ENCODE measurements at regions not wholly inside any gene's neighbourhood (a gene's known extent, or its start where the extent isn't known, plus 50 kb on each side); places are given as distances from the start of the nearest gene placed in this dataset.

GRCh38 chr5:174354571-174354970, 309.1 kb downstream of the NSG2 start:
- CTCF ChIA-PET: no interaction called here
- 91% methylated on average over 2 of the region's 5 CpGs for WGBS (ENCODE audit: insufficient coverage)
- Histone ChIP-seq H3K9me3 (no peaks in the 10 kb centered on the region), H3K27me3 (replicated peaks in 1 of 2; ENCODE audit: control insufficient read depth in 2 of 2, extremely low read depth in 1 of 2, insufficient read depth in 2 of 2, low read length in 1 of 2) (peaks cover 0 to 4% of the 10 kb centered on the region in 2 experiments), H3K27ac (ENCODE audit: low read length) (no peak overlapping the region), H3K36me3 (ENCODE audit: control insufficient read depth in 2 of 2, extremely low read depth in 1 of 2, insufficient read depth in 1 of 2, low read length in 1 of 2) (no peaks in the 10 kb centered on the region), H3K4me3 (ENCODE audit: control insufficient read depth in 1 of 2, extremely low read depth in 1 of 2, low read length in 1 of 2) (no peak overlapping the region), H3K4me1 (ENCODE audit: control insufficient read depth in 1 of 2, extremely low read depth in 1 of 2, insufficient read depth in 2 of 2, low read length in 2 of 2) (no peaks in the 10 kb centered on the region)
- H3K27ac Mint-ChIP-seq: no peak overlapping the region
- no peak for ATAC-seq (replicated peaks in 1 of 4)
- peaks cover 0 to 5% (median 3%) of the 10 kb centered on the region in 3 donors for H3K9me3 Mint-ChIP-seq
- DNase-seq: peak in 2 of 35 experiments; percentile 2 to 9
- H3K4me3 Mint-ChIP-seq: no peak overlapping the region
- POLR2A ChIA-PET: no interaction called here
- H3K4me1 Mint-ChIP-seq: no peaks in the 10 kb centered on the region
- H3K36me3 Mint-ChIP-seq: no peaks in the 10 kb centered on the region
- peaks cover 6 to 24% of the 10 kb centered on the region in 2 donors for H3K27me3 Mint-ChIP-seq

GRCh38 chr5:174355208-174355612, 309.7 kb downstream of the NSG2 start:
- CTCF ChIA-PET: no interaction called here
- no CpG with 5 or more reads among the region's 2 CpGs for WGBS (ENCODE audit: insufficient coverage)
- peaks cover 0 to 4% of the 10 kb centered on the region in 2 experiments for H3K27me3 ChIP-seq (replicated peaks in 1 of 2; ENCODE audit: control insufficient read depth in 2 of 2, extremely low read depth in 1 of 2, insufficient read depth in 2 of 2, low read length in 1 of 2)
- no peaks in the 10 kb centered on the region for H3K4me1 Mint-ChIP-seq
- no peak overlapping the region for H3K4me3 ChIP-seq (ENCODE audit: control insufficient read depth in 1 of 2, extremely low read depth in 1 of 2, low read length in 1 of 2)
- no peaks in the 10 kb centered on the region for H3K36me3 Mint-ChIP-seq
- no peak for DNase-seq
- H3K27me3 Mint-ChIP-seq: peaks cover 6 to 24% of the 10 kb centered on the region in 2 donors
- H3K4me1 ChIP-seq (ENCODE audit: control insufficient read depth in 1 of 2, extremely low read depth in 1 of 2, insufficient read depth in 2 of 2, low read length in 2 of 2): no peaks in the 10 kb centered on the region
- H3K4me3 Mint-ChIP-seq: no peak overlapping the region
- H3K9me3 ChIP-seq: no peaks in the 10 kb centered on the region
- POLR2A ChIA-PET: no interaction called here
- H3K9me3 Mint-ChIP-seq: peaks cover 0 to 5% (median 3%) of the 10 kb centered on the region in 3 donors
- no peak overlapping the region for H3K27ac ChIP-seq (ENCODE audit: low read length)
- no peak overlapping the region for H3K27ac Mint-ChIP-seq
- no peaks in the 10 kb centered on the region for H3K36me3 ChIP-seq (ENCODE audit: control insufficient read depth in 2 of 2, extremely low read depth in 1 of 2, insufficient read depth in 1 of 2, low read length in 1 of 2)
- ATAC-seq (replicated peaks in 1 of 4): no peak

- Mint-ChIP-seq H3K27ac (no peak overlapping the region), H3K27me3 (peaks cover 4 to 21% of the 10 kb centered on the region in 2 donors)
- POLR2A ChIA-PET: no interaction called here
Observed at GRCh38 chr5:174355995-174356394, 310.5 kb downstream of the NSG2 start.

GRCh38 chr5:174356536-174356935, 311.0 kb downstream of the NSG2 start:
- Histone ChIP-seq H3K36me3 (ENCODE audit: control insufficient read depth in 2 of 2, extremely low read depth in 1 of 2, insufficient read depth in 1 of 2, low read length in 1 of 2) (no peaks in the 10 kb centered on the region), H3K9me3 (no peaks in the 10 kb centered on the region), H3K4me1 (ENCODE audit: control insufficient read depth in 1 of 2, extremely low read depth in 1 of 2, insufficient read depth in 2 of 2, low read length in 2 of 2) (no peaks in the 10 kb centered on the region), H3K27me3 (replicated peaks in 1 of 2; ENCODE audit: control insufficient read depth in 2 of 2, extremely low read depth in 1 of 2, insufficient read depth in 2 of 2, low read length in 1 of 2) (peaks cover 0 to 4% of the 10 kb centered on the region in 2 experiments), H3K27ac (ENCODE audit: low read length) (no peak overlapping the region), H3K4me3 (ENCODE audit: control insufficient read depth in 1 of 2, extremely low read depth in 1 of 2, low read length in 1 of 2) (no peak overlapping the region)
- WGBS (ENCODE audit: insufficient coverage): 77% methylated on average over 2 of the region's 2 CpGs
- Mint-ChIP-seq H3K36me3 (no peaks in the 10 kb centered on the region), H3K27me3 (peaks cover 2 to 19% of the 10 kb centered on the region in 2 donors), H3K27ac (no peak overlapping the region), H3K4me1 (no peaks in the 10 kb centered on the region), H3K9me3 (peaks cover under 1 to 6% (median 3%) of the 10 kb centered on the region in 3 donors), H3K4me3 (no peak overlapping the region)
- ATAC-seq (replicated peaks in 1 of 4) (no peak), DNase-seq (no peak)
- ChIA-PET CTCF (no interaction called here), POLR2A (interaction anchor here in 1 of 2 donors (0.5 kb wide), 1 partner anchor 1549 kb away, joined by 6 read pairs; no protein-coding TSS in a partner anchor)

More at GRCh38 chr5:174355995-174356394, 310.5 kb downstream of the NSG2 start:
- DNase-seq (no peak), ATAC-seq (replicated peaks in 1 of 4) (no peak)
- H3K4me3 Mint-ChIP-seq: no peak overlapping the region
- Histone ChIP-seq H3K4me1 (ENCODE audit: control insufficient read depth in 1 of 2, extremely low read depth in 1 of 2, insufficient read depth in 2 of 2, low read length in 2 of 2) (no peaks in the 10 kb centered on the region), H3K4me3 (ENCODE audit: control insufficient read depth in 1 of 2, extremely low read depth in 1 of 2, low read length in 1 of 2) (no peak overlapping the region), H3K27me3 (replicated peaks in 1 of 2; ENCODE audit: control insufficient read depth in 2 of 2, extremely low read depth in 1 of 2, insufficient read depth in 2 of 2, low read length in 1 of 2) (peaks cover 0 to 4% of the 10 kb centered on the region in 2 experiments), H3K27ac (ENCODE audit: low read length) (no peak overlapping the region), H3K36me3 (ENCODE audit: control insufficient read depth in 2 of 2, extremely low read depth in 1 of 2, insufficient read depth in 1 of 2, low read length in 1 of 2) (no peaks in the 10 kb centered on the region), H3K9me3 (no peaks in the 10 kb centered on the region)
- WGBS (ENCODE audit: insufficient coverage): 91% methylated on average over 1 of the region's 2 CpGs
- CTCF ChIA-PET: no interaction called here
- H3K9me3 Mint-ChIP-seq: peaks cover 0 to 5% (median 3%) of the 10 kb centered on the region in 3 donors
- H3K4me1 Mint-ChIP-seq: no peaks in the 10 kb centered on the region
- H3K36me3 Mint-ChIP-seq: no peaks in the 10 kb centered on the region

GRCh38 chr5:174358276-174358675, 312.8 kb downstream of the NSG2 start:
- Histone ChIP-seq H3K9me3 (peaks cover 2% of the 10 kb centered on the region), H3K4me3 (ENCODE audit: control insufficient read depth in 1 of 2, extremely low read depth in 1 of 2, low read length in 1 of 2) (no peak overlapping the region), H3K27me3 (replicated peaks in 1 of 2; ENCODE audit: control insufficient read depth in 2 of 2, extremely low read depth in 1 of 2, insufficient read depth in 2 of 2, low read length in 1 of 2) (peaks cover 0 to 4% of the 10 kb centered on the region in 2 experiments), H3K27ac (ENCODE audit: low read length) (no peak overlapping the region), H3K4me1 (ENCODE audit: control insufficient read depth in 1 of 2, extremely low read depth in 1 of 2, insufficient read depth in 2 of 2, low read length in 2 of 2) (no peaks in the 10 kb centered on the region), H3K36me3 (ENCODE audit: control insufficient read depth in 2 of 2, extremely low read depth in 1 of 2, insufficient read depth in 1 of 2, low read length in 1 of 2) (no peaks in the 10 kb centered on the region)
- CTCF ChIA-PET: no interaction called here
- H3K27ac Mint-ChIP-seq: no peak overlapping the region
- H3K9me3 Mint-ChIP-seq: peaks cover 8 to 17% (median 10%) of the 10 kb centered on the region in 3 donors
- peaks cover 2 to 12% of the 10 kb centered on the region in 2 donors for H3K27me3 Mint-ChIP-seq
- H3K4me1 Mint-ChIP-seq: no peaks in the 10 kb centered on the region
- H3K36me3 Mint-ChIP-seq: no peaks in the 10 kb centered on the region
- H3K4me3 Mint-ChIP-seq: no peak overlapping the region
- whole genome bisulfite sequencing (ENCODE audit: insufficient coverage): 81% methylated on average over 2 of the region's 3 CpGs
- no peak for DNase-seq
- ATAC-seq (replicated peaks in 1 of 4): no peak
- POLR2A ChIA-PET: no interaction called here

- WGBS (ENCODE audit: insufficient coverage): 75% methylated on average over 3 of the region's 4 CpGs
- CTCF ChIA-PET: no interaction called here
Observed at GRCh38 chr5:174359071-174359470, 313.6 kb downstream of the NSG2 start.

GRCh38 chr5:174362514-174362913, 317.0 kb downstream of the NSG2 start:
- no peak overlapping the region for H3K4me3 Mint-ChIP-seq
- no CpG with 5 or more reads among the region's 2 CpGs for WGBS (ENCODE audit: insufficient coverage)
- Histone ChIP-seq H3K27ac (ENCODE audit: low read length) (no peak overlapping the region), H3K9me3 (peaks cover 2% of the 10 kb centered on the region), H3K36me3 (ENCODE audit: control insufficient read depth in 2 of 2, extremely low read depth in 1 of 2, insufficient read depth in 1 of 2, low read length in 1 of 2) (no peaks in the 10 kb centered on the region), H3K4me1 (ENCODE audit: control insufficient read depth in 1 of 2, extremely low read depth in 1 of 2, insufficient read depth in 2 of 2, low read length in 2 of 2) (no peaks in the 10 kb centered on the region), H3K27me3 (replicated peaks in 1 of 2; ENCODE audit: control insufficient read depth in 2 of 2, extremely low read depth in 1 of 2, insufficient read depth in 2 of 2, low read length in 1 of 2) (no peaks in the 10 kb centered on the region), H3K4me3 (ENCODE audit: control insufficient read depth in 1 of 2, extremely low read depth in 1 of 2, low read length in 1 of 2) (no peak overlapping the region)
- peaks cover 4% of the 10 kb centered on the region in 2 donors for H3K27me3 Mint-ChIP-seq
- no peak overlapping the region for H3K27ac Mint-ChIP-seq
- H3K36me3 Mint-ChIP-seq: no peaks in the 10 kb centered on the region
- ATAC-seq (replicated peaks in 1 of 4): no peak
- no peaks in the 10 kb centered on the region for H3K4me1 Mint-ChIP-seq
- CTCF ChIA-PET: no interaction called here
- peaks cover 5 to 16% (median 10%) of the 10 kb centered on the region in 3 donors for H3K9me3 Mint-ChIP-seq
- DNase-seq: no peak
- POLR2A ChIA-PET: no interaction called here

More at GRCh38 chr5:174359071-174359470, 313.6 kb downstream of the NSG2 start:
- Histone ChIP-seq H3K36me3 (ENCODE audit: control insufficient read depth in 2 of 2, extremely low read depth in 1 of 2, insufficient read depth in 1 of 2, low read length in 1 of 2) (no peaks in the 10 kb centered on the region), H3K9me3 (peaks cover 2% of the 10 kb centered on the region), H3K27me3 (replicated peaks in 1 of 2; ENCODE audit: control insufficient read depth in 2 of 2, extremely low read depth in 1 of 2, insufficient read depth in 2 of 2, low read length in 1 of 2) (peaks cover 0 to 4% of the 10 kb centered on the region in 2 experiments), H3K27ac (ENCODE audit: low read length) (no peak overlapping the region), H3K4me1 (ENCODE audit: control insufficient read depth in 1 of 2, extremely low read depth in 1 of 2, insufficient read depth in 2 of 2, low read length in 2 of 2) (no peaks in the 10 kb centered on the region), H3K4me3 (ENCODE audit: control insufficient read depth in 1 of 2, extremely low read depth in 1 of 2, low read length in 1 of 2) (no peak overlapping the region)
- DNase-seq: no peak
- H3K4me3 Mint-ChIP-seq: no peak overlapping the region
- no peaks in the 10 kb centered on the region for H3K36me3 Mint-ChIP-seq
- no peak overlapping the region for H3K27ac Mint-ChIP-seq
- no peaks in the 10 kb centered on the region for H3K4me1 Mint-ChIP-seq
- peaks cover 2 to 12% of the 10 kb centered on the region in 2 donors for H3K27me3 Mint-ChIP-seq
- POLR2A ChIA-PET: no interaction called here
- H3K9me3 Mint-ChIP-seq: peaks cover 8 to 20% (median 10%) of the 10 kb centered on the region in 3 donors
- no peak for ATAC-seq (replicated peaks in 1 of 4)

Measured in T-cell (primary cell).